HG03064 (cell line): ENCODE measurements at regions not wholly inside any gene's neighbourhood (a gene's known extent, or its start where the extent isn't known, plus 50 kb on each side); places are given as distances from the start of the nearest gene placed in this dataset.
A peak's percentile ranks its signal among the peaks of the same experiment; 100 is the strongest.

Experiments
- ATAC-seq: cut with Tn5 transposase; IDR thresholded peaks from one replicate; pipeline ENCODE4 v1.9.1; 2021; ENCODE audit warnings: low read depth; ENCODE audit not compliant: unreplicated experiment

DNA sequence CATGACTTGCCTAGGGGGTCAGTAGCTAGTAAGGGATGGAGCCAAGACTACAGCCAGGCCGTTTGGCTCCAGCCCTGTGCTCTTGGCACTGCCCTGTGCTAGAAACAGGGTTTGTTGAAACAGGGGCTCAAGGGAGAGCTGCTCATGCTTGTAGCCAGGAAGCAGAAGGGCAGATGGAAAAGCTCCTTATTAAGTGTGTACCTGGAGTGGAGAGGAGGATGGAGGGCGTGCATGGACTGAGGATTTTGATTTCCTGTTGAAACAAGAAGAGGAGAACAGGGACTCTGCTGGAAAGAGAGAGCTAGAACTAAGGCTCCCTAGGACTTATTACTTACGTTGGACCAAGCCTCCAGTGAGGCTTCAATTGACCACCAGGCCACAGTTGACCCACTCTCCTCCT lies 363.0 kb downstream of the MID1IP1 start:
- ATAC-seq: no peak

DNA sequence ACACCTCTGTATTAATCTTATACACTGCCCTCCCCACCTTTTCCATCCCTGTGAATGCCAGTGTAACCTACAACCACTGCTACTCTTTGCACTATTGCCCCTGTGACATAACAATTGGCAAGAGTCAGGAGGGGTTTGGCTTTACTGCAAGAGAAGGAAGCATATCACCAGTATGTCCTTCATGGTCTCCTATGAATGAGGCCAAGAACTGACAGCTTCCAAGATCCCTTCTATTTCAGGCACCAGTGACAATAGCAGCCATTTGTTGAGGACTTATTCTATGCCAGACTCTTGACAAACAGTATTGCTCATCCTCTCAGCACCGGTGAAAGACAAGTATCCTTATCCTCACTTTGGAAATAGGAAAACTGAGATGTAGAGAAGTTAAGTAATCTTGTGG lies 363.9 kb downstream of the MID1IP1 start:
- ATAC-seq: no peak

DNA sequence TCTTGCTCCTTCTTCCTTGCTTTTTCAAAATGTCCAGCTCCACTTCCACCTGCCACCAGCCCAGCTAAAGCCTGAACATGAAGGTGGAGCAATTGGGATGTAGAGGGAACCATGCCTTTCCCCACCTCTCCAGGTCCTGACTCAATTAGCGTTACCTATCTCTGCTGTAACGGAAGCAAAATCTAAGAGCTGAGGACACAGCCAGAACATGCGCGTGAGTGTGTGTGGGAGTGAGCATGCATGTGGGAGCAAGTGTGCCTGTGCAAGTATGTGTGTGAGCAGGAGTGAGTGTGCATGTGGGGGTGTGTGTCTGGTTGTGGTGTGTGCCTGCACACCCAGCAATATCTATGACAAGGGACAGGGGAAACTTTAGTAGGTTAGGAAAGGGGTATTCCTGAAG lies 364.5 kb downstream of the MID1IP1 start:
- no peak for ATAC-seq

DNA sequence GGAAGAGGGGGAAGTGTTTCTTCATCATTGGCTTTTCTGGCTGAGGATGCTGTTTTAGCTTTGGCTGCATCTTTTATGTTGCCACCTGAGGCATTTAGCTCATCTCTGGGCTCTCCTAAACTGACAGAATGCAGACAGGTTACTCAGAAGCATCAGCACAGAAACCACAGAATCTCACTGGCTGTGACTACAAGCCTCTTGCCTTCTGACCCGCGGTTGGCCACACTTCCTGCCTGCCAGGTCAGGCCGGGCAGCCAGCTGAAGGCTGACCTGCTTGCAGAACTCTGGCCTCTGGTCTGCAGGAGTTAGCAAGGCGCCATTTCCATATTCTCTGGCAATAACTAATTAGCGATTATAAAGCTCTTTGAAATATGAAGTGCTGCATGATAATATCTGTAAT lies 366.5 kb downstream of the MID1IP1 start:
- ATAC-seq: no peak

DNA sequence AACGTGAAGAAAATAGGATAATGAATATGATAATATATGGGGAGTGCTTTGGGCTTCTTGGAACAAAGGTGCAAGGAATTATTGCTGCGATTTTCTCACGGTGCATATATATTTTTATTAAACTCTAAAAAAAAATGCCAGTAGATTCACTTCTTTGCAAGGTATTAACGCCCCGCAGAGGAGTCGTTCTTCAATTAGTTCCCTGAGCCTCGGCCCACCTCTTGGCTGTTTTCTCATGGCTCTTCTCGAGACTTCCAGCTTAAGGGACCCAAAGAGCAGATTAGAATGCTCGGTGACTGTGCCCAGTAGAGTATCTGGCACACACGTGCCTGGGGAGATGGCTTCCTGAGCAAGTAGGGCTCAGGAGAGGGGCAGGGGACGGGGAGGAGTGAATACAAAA lies 367.4 kb downstream of the MID1IP1 start:
- no peak for ATAC-seq

DNA sequence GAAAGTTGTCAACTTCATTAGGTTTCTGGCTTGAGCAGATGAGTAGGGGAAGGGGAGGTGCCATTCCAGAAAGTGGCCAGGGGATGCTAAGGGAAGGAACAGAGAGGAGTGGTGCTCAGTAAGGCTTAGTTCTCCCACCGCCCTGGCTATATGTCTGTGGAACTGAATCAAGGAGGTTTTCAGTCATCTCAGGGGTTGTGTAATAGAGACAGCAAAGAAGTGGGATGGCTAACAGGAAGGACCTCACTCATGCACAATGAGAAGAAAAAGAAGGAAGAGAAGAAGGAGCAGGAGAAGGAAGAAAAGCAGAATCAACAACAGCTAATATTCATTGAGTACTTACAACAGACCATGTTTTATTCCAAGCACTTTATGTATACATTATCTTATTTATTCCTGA lies 368.7 kb downstream of the MID1IP1 start:
- ATAC-seq: no peak

DNA sequence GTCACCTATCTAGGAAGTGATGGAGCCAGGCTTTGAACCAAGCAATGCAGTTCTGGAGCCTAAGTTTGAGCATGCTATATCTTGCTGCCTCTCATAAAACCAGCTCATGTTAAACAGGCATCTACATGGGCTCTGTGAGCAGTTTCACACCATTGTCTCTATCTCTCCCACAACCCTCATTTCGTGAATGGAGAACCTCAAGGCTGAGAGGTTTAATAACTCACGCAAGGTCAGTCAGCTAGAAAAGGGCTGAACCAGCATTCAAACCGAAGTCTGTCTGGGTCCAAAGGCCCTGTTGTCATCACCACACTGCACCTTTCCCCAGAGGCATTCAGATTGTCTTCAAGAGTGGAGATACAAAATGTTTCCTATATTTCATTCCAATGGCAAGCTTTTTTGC lies 369.2 kb downstream of the MID1IP1 start:
- no peak for ATAC-seq

DNA sequence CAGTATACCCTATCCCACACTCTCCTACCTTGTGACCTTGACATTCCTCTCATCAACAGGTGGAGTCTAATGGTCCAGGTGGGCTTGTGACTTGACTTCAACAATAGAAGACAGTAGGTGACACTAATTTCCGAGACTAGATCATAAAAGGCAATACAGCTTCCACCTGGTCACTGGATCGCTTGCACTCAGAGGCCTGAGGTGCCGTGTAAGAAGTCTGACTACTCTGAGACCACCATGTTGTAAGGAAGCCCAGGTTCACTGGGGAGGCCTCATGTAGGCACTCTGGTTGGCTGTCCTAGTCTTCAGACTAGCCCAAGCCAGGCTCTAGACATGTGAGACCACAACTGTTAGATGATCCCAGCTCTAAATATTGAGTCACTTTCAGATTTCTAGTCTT lies 370.4 kb downstream of the MID1IP1 start:
- ATAC-seq: no peak

DNA sequence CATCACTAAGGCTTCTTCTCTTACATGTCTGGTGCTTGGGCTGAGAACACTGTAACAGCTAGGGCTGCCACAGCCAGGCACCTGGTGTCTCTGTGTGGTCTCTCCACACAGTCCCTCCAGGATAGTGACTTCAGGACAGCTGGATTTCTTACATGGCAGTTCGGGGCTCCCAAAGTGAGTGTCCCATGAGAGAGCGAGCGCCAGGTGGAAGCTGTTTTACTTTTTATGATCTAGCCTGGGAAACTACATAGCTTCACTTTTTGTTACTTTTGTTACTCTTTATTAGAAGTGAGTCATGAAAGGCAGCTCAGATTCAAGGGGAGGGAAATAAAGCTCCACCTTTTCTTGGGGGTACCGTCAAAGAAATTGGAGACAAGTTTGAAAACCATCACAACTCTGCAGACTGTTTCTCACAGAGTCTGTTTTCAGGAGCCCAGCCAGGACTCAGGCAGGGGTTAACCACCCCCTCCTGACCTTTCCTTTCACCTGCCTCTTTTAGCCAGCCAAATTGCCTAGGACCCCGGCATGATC lies 373.0 kb downstream of the MID1IP1 start:
- no peak for ATAC-seq

DNA sequence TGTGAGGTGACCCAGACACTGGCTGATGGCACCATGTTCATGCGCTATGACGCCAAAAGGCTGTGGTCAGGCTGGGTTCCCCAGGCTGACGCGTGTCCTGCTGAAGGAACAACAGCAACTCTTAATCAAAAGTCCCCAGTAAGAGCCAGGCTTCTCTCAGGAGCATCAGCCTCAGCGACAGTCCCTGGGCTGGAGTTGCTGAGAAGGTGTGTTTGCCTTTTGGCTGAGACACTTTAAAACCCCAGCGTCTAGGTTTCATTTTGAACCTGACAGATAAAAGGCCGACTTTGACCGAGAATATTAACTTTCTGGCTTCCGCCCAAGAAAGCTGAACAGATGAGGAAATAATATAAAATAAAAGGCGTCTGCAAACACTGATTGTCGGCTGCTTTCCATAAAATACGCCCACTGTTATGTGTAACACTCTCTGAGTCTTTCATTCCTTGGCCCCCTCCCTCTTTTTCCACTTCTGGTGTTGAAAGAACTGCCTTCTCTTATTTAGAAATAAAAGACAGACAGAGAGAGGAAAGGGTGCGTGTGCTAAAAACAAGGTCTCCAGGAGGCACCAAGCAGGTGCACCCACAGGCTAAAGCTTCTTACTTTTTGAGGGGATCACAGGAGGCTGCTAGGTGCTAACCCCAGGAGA lies 373.6 kb downstream of the MID1IP1 start:
- ATAC-seq: no peak

DNA sequence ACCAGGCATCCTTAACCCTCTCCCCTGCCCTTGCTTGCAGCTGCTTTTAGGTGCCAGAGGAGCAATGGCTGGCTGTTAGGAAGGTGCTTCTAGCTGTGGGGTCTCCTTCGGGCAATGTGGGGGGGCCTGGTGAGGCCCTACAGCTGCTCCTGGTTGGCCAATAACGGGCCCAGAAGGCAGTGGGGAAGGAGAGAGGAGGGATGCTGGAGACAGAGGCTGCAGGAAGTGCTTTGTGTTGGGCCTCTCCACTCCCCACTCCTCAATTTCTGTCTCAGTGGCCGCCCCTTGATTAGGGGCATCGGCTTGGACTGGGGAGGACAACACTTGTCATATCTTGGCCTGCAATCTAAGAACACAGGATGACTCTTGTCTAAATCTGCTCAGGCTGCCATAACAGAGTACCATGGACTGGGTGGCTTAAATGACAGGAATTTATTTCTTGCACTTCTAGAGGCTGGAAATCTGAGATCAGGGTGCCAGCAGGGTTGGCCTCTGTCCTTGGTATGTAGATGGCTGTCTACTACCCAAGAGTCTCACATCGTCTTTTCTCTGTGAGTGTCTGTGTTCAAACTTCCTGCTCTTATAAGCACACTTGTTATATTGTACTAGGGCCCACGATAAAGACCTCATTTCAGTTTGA lies 374.3 kb downstream of the MID1IP1 start:
- ATAC-seq: no peak

DNA sequence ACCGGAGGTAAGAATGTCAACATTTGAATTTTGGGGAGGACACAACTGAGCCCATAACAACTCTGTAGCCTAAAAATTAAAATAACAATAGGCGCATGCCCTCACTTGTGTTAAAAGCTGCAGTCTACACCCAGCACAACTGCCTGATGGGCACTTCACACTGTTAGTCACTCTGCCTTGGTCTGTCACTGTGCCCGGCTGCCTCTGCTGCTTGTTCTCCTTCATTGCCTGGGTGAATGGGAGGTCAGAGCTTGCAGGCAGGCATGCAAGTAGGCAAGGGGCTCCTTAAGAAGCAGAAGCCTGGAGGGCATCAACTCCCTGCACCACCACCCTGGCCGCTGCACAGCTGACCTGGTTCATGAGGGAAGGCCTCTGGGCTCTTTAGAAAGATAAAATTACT lies 374.8 kb downstream of the MID1IP1 start:
- ATAC-seq: no peak

DNA sequence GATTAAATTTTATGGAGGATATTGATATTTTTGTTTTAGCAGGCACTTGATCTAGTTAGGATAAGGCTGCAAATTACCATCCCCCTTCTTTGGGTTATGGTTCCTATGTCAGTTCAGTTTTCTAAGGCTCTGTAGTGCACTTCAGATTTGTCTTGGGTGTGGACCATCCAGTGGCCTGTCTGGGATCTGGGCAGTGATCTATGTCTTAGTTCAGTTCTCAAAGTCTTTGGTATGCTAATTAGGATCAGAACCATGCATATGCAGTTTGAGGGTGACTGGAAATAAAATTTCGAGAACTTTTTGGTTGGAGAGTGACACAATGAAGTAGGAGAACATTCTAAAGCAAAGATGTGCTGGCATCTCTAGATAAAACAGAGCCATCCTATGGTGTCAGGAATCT lies 388.2 kb downstream of the MID1IP1 start:
- no peak for ATAC-seq

DNA sequence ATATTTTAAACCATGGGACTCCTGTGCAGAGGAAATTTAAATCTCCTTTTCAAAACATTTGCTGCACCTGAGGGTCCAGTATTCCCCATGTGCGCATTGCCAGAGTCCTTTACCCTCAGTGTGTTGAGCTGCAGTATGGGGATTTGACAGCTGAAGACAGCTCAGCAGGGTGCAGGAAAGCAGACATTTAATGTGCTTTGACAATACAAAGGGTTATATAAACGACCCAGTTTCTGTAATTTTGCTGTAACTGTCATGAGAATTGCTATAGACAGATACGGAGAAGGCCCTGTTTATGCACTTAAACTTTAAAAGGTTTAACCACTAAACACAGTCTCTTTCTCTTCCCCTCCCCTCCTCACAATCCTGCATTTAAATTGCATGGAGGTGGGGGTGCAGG lies 393.4 kb downstream of the MID1IP1 start:
- ATAC-seq: no peak

DNA sequence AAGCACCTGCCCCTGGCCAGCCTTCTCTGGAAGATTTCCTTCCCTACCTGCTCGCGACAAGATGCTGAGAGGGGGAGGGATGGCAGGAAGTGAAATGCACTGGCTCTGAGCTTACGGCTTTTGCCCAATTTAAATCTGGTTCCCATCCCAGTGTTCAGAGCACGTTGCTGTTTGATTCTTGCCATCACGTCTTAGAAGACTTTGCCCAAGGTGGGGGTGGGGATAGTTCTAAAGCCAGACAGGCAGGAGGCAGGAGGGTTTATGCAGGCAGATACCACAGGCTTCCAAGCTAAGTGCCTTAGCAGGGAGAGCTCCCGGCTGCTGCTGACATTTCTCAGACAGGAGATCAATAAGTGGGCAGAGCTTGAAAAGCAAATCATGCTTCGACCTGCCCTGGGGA lies 393.9 kb downstream of the MID1IP1 start:
- no peak for ATAC-seq

DNA sequence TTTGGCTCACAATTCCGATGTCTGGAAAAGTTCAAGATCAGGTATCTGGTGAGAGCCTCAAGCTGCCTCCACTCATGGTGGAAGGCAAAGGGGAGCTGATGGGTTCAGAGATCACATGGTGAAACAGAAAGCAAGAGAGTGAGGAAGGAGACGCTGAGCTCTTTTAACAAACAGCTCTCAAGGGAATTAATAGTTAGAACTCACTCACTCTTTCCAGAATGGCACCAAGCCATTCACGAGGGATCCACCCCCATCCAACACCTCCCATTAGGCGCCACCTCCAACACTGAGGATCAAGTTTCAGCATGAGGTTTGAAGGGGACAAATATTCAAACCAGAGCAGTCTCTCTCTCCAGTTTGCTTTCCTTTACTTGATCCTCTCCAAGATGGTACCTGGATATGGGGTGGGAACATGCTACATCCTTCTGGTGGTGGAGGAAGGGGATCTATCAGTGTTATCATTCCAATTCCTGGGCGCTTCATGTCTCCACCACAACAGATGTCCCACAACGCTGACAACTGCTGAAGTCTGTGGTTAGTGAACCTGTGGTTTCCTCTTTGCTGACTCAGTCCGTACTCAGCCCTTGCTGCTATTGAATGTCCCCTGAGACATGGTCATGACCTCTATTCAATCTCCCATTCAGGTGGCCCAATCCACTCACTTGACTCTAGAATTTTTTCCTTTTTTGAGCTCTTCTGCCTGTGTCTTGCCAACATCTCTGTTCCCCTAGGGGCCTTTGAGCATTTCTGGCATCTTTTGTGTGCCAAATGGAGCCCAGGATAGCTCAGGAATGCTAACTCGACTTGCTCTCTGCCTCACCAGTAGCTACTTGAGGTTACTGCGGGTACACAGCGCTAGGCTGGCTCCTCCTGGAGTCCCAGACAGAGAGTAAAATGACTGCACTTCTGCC lies 395.2 kb downstream of the MID1IP1 start:
- ATAC-seq: peak; percentile 96

DNA sequence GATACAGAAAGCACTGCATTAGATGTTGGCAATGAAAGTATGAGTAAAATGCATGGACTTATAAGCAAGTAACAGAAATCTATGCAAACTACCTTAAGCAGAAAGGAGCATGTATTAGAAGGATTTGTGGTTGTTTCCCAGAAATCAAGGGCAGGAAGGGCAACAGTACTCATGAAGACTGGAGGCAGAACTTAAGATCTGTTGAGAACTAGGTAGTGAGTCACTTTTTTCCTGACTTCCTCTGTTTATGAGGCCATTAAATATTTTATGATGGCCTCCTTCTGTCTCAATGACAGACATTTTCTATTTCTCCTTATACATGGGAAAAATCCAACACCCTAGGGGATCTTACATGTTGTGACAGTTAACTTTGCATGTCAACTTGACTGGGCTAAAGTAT lies 398.2 kb downstream of the MID1IP1 start:
- no peak for ATAC-seq

DNA sequence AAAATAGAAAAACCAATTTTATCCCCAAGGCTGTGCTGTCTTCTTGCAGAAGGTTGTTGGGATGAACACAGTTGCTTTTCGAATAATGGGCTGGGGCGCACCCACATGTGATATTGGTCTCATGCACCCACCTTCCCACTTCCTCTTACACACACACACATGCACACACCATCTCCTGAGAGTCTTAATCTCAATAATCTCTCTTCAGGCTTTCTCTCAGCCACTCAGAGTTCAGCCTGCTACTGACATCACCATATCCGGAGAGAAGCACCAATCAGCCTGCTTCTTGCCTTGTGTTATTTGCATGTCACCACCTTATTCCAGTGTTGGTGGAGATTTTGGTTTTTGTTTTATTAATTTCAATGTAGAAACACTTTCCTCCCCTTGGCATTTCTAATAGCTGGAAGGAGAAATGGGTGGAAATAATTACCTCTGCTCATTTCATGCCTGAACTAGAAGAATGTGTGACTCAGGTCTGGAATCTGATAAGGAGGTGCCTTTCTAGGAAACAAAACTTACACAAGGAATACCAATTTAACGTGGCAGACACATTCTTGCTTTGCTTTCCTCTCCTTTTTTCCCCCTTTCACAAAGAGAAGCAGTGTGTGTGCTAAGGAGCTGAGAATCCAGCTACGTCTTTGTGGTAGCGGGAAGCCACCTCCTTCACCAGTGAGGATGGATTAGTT lies 400.2 kb downstream of the MID1IP1 start:
- ATAC-seq: no peak

DNA sequence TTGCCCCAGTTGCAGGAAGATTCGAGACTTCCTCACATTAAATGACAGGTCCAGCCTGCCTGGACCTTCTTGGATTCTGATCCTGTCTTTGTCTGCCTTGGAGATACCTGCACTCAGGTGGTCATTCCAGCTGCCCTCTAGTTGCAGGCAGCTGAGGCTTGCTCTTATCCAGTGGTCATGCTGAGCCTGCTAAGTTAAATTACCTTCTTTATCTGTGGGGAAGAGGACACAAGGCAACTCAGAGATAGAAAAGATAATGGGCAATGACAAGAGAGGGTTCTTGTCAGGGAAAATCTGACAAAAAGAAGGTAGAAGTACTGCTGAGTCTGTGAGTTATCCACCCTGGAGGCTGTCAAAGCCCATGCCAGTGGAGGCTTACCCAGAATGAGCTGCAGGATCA lies 401.4 kb downstream of the MID1IP1 start:
- ATAC-seq: no peak

DNA sequence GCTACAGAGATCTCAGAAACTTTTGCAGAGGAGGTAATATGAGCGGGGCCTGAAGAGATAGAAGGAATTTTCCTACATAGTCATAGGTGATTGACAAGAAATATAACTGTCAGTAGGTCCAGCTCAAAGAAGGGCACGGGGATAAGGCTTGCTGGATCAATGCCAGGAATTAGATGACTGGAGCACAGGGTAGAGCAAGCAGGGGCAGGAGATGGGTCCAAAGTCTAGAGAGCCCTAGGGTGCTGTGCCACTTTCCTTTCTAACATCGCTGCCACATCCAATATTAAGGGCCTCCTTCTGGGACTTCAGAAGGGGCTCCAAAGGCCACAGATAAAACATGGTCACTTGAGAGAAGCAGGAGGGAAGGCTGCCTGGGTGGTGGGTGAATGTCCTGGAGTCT lies 402.2 kb downstream of the MID1IP1 start:
- no peak for ATAC-seq

DNA sequence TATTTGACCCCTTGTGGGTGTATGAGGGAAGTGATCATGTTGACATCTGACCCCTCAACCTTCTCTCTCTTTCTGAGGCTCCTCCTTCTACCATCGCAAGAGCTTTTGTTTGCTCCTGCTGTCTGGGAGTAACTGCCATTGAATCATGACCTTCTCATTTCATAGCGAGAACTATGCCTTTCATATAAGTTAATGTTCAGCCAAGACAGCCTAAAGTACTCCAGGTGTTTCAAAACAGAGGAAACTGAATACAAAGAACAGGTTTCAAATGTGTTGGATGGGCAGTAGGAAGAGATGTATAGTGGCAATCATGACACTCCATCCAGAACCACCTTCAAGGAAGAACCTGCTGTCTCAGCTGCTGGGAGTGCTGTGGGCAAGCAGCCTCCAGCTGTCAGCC lies 403.1 kb downstream of the MID1IP1 start:
- ATAC-seq: no peak
